ENCODE measurements at regions not wholly inside any gene's neighbourhood (a gene's known extent, or its start where the extent isn't known, plus 50 kb on each side); places are given as distances from the start of the nearest gene placed in this dataset.
"Not testable (repeated sequence)": the region's sequence is repeated elsewhere in the genome, so short reads cannot be mapped to it uniquely, and the experiment has no call there.

DNA sequence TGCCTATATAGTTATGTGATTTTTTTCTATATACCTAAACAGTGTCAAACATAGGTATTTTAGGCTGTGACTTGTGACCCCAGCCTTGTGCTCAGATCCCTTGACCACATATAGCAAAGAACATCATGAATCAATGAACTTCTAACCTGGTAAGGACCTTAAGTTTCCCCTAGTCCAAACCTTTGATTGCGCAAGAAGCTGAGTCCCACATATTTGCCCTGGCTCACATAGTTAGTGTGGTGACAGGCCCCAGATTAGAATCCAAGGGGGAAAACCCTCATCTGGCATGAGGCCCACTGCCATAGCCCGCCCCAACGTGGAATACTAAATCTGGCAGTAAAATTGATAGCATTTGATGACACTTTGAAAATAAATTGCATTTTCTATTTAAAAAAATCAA is 171.8 kb downstream of the MZT1 start:
- H2AFZ ChIP-seq (ENCODE audit: low read depth, low read length, severe bottlenecking): no peak overlapping the region
- no peak overlapping the region for H3K4me3 ChIP-seq (ENCODE audit: insufficient read depth, low read length, poor library complexity, severe bottlenecking)
- no peaks in the 10 kb centered on the region for H3F3A ChIP-seq (ENCODE audit: insufficient read depth)
- H3K9ac ChIP-seq (ENCODE audit: low read length): no peak overlapping the region
- H3K79me2 ChIP-seq (ENCODE audit: insufficient read depth, low read length): no peaks in the 10 kb centered on the region
- TF ChIP-seq, protein P1, sequence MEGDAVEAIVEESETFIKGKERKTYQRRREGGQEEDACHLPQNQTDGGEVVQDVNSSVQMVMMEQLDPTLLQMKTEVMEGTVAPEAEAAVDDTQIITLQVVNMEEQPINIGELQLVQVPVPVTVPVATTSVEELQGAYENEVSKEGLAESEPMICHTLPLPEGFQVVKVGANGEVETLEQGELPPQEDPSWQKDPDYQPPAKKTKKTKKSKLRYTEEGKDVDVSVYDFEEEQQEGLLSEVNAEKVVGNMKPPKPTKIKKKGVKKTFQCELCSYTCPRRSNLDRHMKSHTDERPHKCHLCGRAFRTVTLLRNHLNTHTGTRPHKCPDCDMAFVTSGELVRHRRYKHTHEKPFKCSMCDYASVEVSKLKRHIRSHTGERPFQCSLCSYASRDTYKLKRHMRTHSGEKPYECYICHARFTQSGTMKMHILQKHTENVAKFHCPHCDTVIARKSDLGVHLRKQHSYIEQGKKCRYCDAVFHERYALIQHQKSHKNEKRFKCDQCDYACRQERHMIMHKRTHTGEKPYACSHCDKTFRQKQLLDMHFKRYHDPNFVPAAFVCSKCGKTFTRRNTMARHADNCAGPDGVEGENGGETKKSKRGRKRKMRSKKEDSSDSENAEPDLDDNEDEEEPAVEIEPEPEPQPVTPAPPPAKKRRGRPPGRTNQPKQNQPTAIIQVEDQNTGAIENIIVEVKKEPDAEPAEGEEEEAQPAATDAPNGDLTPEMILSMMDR (IDR thresholded peaks at IDR 0.05; ENCODE audit: insufficient read depth, low read length, poor library complexity, severe bottlenecking): no peak
- TF ChIP-seq EZH2phosphoT487 (conservative IDR thresholded peaks at IDR 0.05; ENCODE audit: low read length): no peak
- no peaks in the 10 kb centered on the region for H3K27me3 ChIP-seq (ENCODE audit: low read length)
- no peaks in the 10 kb centered on the region for H3K36me3 ChIP-seq (ENCODE audit: low read length)
- H4K20me1 ChIP-seq (ENCODE audit: low read depth, low read length): no peaks in the 10 kb centered on the region
- H3K9me3 ChIP-seq (ENCODE audit: insufficient read depth, low read length): no peaks in the 10 kb centered on the region
- no peak overlapping the region for H3K27ac ChIP-seq (ENCODE audit: low read depth, low read length)
- no peaks in the 10 kb centered on the region for H3K9me2 ChIP-seq (replicated peaks; ENCODE audit: insufficient read depth, low read length)
- H3K4me2 ChIP-seq (ENCODE audit: low read depth, low read length, poor library complexity, severe bottlenecking): no peak overlapping the region

DNA sequence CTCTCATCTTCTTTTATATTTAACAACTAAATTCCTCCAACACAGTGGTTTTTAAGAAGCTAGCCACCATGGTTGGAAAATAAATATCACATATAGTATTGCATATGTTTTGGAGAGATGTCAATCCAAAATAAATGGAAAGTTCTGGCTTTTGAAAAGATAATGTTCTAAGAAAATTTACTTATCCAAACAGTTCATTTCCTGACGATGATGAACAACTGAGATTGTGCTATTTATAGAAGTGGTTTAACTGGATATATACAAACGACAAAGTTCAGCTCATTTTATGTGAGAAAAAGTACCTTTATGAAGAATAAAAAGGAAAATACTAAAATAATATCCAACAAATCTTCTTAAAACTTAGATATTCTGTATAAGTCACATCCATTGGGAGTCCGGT is 174.7 kb downstream of the MZT1 start:
- no peaks in the 10 kb centered on the region for H3K36me3 ChIP-seq (ENCODE audit: low read length)
- H4K20me1 ChIP-seq (ENCODE audit: low read depth, low read length): no peaks in the 10 kb centered on the region
- no peak overlapping the region for H3K9ac ChIP-seq (ENCODE audit: low read length)
- H3K27me3 ChIP-seq (ENCODE audit: low read length): no peaks in the 10 kb centered on the region
- no peaks in the 10 kb centered on the region for H3K79me2 ChIP-seq (ENCODE audit: insufficient read depth, low read length)
- no peak overlapping the region for H3K27ac ChIP-seq (ENCODE audit: low read depth, low read length)
- H3F3A ChIP-seq (ENCODE audit: insufficient read depth): no peaks in the 10 kb centered on the region
- no peaks in the 10 kb centered on the region for H3K9me3 ChIP-seq (ENCODE audit: insufficient read depth, low read length)
- no peak for TF ChIP-seq EZH2phosphoT487 (conservative IDR thresholded peaks at IDR 0.05; ENCODE audit: low read length)
- TF ChIP-seq, protein P1 (IDR thresholded peaks at IDR 0.05; ENCODE audit: insufficient read depth, low read length, poor library complexity, severe bottlenecking): no peak
- H3K9me2 ChIP-seq (replicated peaks; ENCODE audit: insufficient read depth, low read length): no peaks in the 10 kb centered on the region
- H3K4me3 ChIP-seq (ENCODE audit: insufficient read depth, low read length, poor library complexity, severe bottlenecking): no peak overlapping the region
- H3K4me2 ChIP-seq (ENCODE audit: low read depth, low read length, poor library complexity, severe bottlenecking): no peak overlapping the region
- no peak overlapping the region for H2AFZ ChIP-seq (ENCODE audit: low read depth, low read length, severe bottlenecking)

DNA sequence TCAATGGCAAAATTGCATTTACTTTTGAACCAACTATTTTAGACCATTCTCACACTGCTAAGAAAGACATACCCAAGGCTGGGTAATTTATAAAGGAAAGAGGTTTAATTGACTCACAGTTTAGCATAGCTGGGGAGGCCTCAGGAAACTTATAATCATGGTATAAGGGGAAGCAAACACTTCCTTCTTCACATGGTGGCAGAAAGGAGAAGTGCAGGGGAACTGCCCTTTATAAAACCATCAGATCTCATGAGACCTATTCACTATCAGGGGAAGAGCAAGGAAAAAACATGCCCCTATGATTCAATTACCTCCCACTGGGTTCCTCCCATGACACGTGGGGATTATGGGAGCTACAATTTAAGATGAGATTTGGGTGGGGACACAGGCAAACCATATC is 181.5 kb downstream of the MZT1 start:
- H3K9me2 ChIP-seq (replicated peaks; ENCODE audit: insufficient read depth, low read length); H3K27ac ChIP-seq (ENCODE audit: low read depth, low read length); H3K27me3 ChIP-seq (ENCODE audit: low read length); H2AFZ ChIP-seq (ENCODE audit: low read depth, low read length, severe bottlenecking); H3F3A ChIP-seq (ENCODE audit: insufficient read depth); H3K9me3 ChIP-seq (ENCODE audit: insufficient read depth, low read length); H3K4me3 ChIP-seq (ENCODE audit: insufficient read depth, low read length, poor library complexity, severe bottlenecking); H3K79me2 ChIP-seq (ENCODE audit: insufficient read depth, low read length); H3K36me3 ChIP-seq (ENCODE audit: low read length); H4K20me1 ChIP-seq (ENCODE audit: low read depth, low read length); H3K4me2 ChIP-seq (ENCODE audit: low read depth, low read length, poor library complexity, severe bottlenecking); H3K9ac ChIP-seq (ENCODE audit: low read length): not testable (repeated sequence)

GRCh38 chr13:72545030-72545719 is 182.3 kb downstream of the MZT1 start:
- no peaks in the 10 kb centered on the region for H3F3A ChIP-seq (ENCODE audit: insufficient read depth)
- no peak overlapping the region for H3K4me3 ChIP-seq (ENCODE audit: insufficient read depth, low read length, poor library complexity, severe bottlenecking)
- no peaks in the 10 kb centered on the region for H3K36me3 ChIP-seq (ENCODE audit: low read length)
- H3K9ac ChIP-seq (ENCODE audit: low read length): no peak overlapping the region
- no peak overlapping the region for H3K27ac ChIP-seq (ENCODE audit: low read depth, low read length)
- no peaks in the 10 kb centered on the region for H3K27me3 ChIP-seq (ENCODE audit: low read length)
- no peaks in the 10 kb centered on the region for H3K9me2 ChIP-seq (replicated peaks; ENCODE audit: insufficient read depth, low read length)
- H4K20me1 ChIP-seq (ENCODE audit: low read depth, low read length): no peaks in the 10 kb centered on the region
- no peaks in the 10 kb centered on the region for H3K79me2 ChIP-seq (ENCODE audit: insufficient read depth, low read length)
- H2AFZ ChIP-seq (ENCODE audit: low read depth, low read length, severe bottlenecking): no peak overlapping the region
- TF ChIP-seq EZH2phosphoT487 (conservative IDR thresholded peaks at IDR 0.05; ENCODE audit: low read length): no peak
- TF ChIP-seq, protein P1 (IDR thresholded peaks at IDR 0.05; ENCODE audit: insufficient read depth, low read length, poor library complexity, severe bottlenecking): no peak
- H3K4me2 ChIP-seq (ENCODE audit: low read depth, low read length, poor library complexity, severe bottlenecking): no peak overlapping the region
- no peaks in the 10 kb centered on the region for H3K9me3 ChIP-seq (ENCODE audit: insufficient read depth, low read length)

All from SU-DHL-6 (cell line).